Activated naive CD8-positive, alpha-beta T cell (primary cell): ENCODE measurements at regions not wholly inside any gene's neighbourhood (a gene's known extent, or its start where the extent isn't known, plus 50 kb on each side); places are given as distances from the start of the nearest gene placed in this dataset.

Experiments used
- H3K27ac Mint-ChIP-seq: one replicate; pipeline ENCODE4 v1.8.0; 2021; ENCODE audit warnings: mixed read lengths
- H3K27me3 Mint-ChIP-seq: one replicate; pipeline ENCODE4 v1.8.0; 2021; ENCODE audit warnings: mixed read lengths
- H3K36me3 Mint-ChIP-seq: one replicate; pipeline ENCODE4 v1.8.0; 2021; ENCODE audit warnings: mixed read lengths
- H3K4me1 Mint-ChIP-seq: one replicate; pipeline ENCODE4 v1.8.0; 2021; ENCODE audit warnings: low read depth, mixed read lengths
- H3K4me3 Mint-ChIP-seq: one replicate; pipeline ENCODE4 v1.8.0; 2021; ENCODE audit warnings: mild to moderate bottlenecking, mixed read lengths
- H3K9me3 Mint-ChIP-seq: one replicate; pipeline ENCODE4 v1.8.0; 2021; ENCODE audit warnings: low read depth, mixed read lengths

- Mint-ChIP-seq H3K4me3 (no peak overlapping the region), H3K4me1 (no peaks in the 10 kb centered on the region), H3K36me3 (no peaks in the 10 kb centered on the region), H3K27me3 (peaks cover 2% of the 10 kb centered on the region), H3K27ac (no peak overlapping the region), H3K9me3 (no peaks in the 10 kb centered on the region)
These were observed 208.7 kb downstream of the PTPRU start for GRCh38 chr1:29444782-29445729.

- Mint-ChIP-seq H3K4me1 (no peaks in the 10 kb centered on the region), H3K36me3 (no peaks in the 10 kb centered on the region), H3K27me3 (peaks cover 4% of the 10 kb centered on the region), H3K9me3 (no peaks in the 10 kb centered on the region), H3K4me3 (no peak overlapping the region), H3K27ac (no peak overlapping the region)
These were observed 207.9 kb downstream of the PTPRU start for GRCh38 chr1:29444081-29444715.

GRCh38 chr1:29441916-29442668 is 205.8 kb downstream of the PTPRU start:
- Mint-ChIP-seq H3K36me3 (no peaks in the 10 kb centered on the region), H3K27ac (no peak overlapping the region), H3K9me3 (no peaks in the 10 kb centered on the region), H3K4me3 (no peak overlapping the region), H3K4me1 (no peaks in the 10 kb centered on the region), H3K27me3 (peaks cover 8% of the 10 kb centered on the region)

- Mint-ChIP-seq H3K9me3 (no peaks in the 10 kb centered on the region), H3K27ac (no peak overlapping the region), H3K36me3 (no peaks in the 10 kb centered on the region), H3K4me1 (no peaks in the 10 kb centered on the region), H3K4me3 (no peak overlapping the region), H3K27me3 (peaks cover 8% of the 10 kb centered on the region)
These were observed 203.3 kb downstream of the PTPRU start for GRCh38 chr1:29439615-29440014.

DNA sequence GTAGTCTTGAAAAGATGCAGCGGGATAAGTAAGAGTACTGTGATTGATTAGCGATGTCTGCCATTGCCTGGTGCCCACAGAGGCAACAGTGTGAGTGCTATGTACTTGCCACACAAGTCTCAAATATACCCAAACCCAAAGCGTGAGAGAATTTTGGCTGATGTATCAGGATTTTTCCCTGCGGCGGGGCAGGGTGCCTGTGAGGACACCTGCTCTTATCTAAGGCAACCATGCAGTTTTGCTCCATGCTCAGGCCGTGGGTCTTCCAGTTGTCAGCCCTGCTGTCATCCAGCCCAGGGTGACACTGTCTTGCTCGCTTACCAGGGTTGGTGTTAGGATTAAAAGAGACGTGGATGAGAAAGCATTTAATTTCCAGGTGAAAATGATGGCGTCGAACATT is 202.7 kb downstream of the PTPRU start:
- peaks cover 8% of the 10 kb centered on the region for H3K27me3 Mint-ChIP-seq
- H3K27ac Mint-ChIP-seq = no peak overlapping the region
- H3K4me3 Mint-ChIP-seq = no peak overlapping the region
- no peaks in the 10 kb centered on the region for H3K9me3 Mint-ChIP-seq
- no peaks in the 10 kb centered on the region for H3K4me1 Mint-ChIP-seq
- no peaks in the 10 kb centered on the region for H3K36me3 Mint-ChIP-seq

GRCh38 chr1:29437946-29438345 is 201.6 kb downstream of the PTPRU start:
- no peaks in the 10 kb centered on the region for H3K9me3 Mint-ChIP-seq
- peaks cover 8% of the 10 kb centered on the region for H3K27me3 Mint-ChIP-seq
- no peaks in the 10 kb centered on the region for H3K36me3 Mint-ChIP-seq
- H3K4me3 Mint-ChIP-seq = no peak overlapping the region
- H3K27ac Mint-ChIP-seq = no peak overlapping the region
- H3K4me1 Mint-ChIP-seq = no peaks in the 10 kb centered on the region

DNA sequence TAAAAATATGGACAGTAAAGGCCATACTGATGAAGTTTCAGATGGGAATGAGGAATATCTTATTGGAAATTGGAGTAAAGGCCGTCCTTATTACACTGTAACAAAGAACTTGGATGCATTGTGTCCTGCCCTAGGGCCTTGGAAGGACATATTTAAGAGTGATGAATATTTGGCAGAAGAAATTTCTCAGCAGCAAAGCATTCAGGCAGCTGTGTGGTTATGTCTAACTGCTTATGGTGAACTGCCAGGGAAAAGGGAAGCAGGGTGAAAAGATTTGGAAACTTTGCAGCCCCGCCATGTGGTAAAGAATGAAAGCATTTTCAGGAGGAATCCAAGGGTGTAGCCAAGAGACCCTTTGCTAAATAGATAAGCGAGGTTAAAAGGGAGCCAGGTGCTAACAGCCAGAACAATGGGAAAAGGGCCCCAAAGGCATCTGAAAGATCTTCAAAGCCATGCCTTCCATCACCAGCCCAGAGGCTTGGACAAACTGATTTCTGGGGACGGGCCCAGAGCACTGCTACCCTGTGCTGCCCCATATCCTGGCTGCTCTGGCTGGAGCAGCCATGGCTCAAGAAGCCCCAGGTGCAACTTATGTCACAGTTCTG is 200.0 kb downstream of the PTPRU start:
- no peak overlapping the region for H3K27ac Mint-ChIP-seq
- no peaks in the 10 kb centered on the region for H3K4me1 Mint-ChIP-seq
- peaks cover 8% of the 10 kb centered on the region for H3K9me3 Mint-ChIP-seq
- peaks cover 10% of the 10 kb centered on the region for H3K27me3 Mint-ChIP-seq
- no peaks in the 10 kb centered on the region for H3K36me3 Mint-ChIP-seq
- no peak overlapping the region for H3K4me3 Mint-ChIP-seq

DNA sequence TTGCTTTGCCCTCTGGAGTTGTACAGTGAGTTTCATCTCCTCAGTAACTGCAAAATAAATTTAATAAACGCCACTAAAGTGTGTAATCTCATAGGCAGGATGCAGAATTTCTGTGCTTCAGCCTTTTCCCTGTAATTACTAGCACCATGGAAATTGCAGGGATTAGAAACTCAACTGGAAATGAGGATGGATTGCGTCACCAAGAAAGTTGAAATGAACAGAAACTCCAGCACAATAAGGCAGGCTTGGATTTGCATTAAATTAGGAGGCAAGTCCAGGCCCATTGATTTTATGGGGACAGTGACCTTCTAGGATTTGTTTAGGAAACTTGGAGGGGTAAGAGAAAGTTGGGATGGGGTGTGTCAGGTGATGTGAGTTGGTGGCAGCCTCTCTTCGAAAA is 197.5 kb downstream of the PTPRU start:
- Mint-ChIP-seq H3K27me3 (peaks cover 12% of the 10 kb centered on the region), H3K4me1 (no peaks in the 10 kb centered on the region), H3K4me3 (no peak overlapping the region), H3K27ac (no peak overlapping the region), H3K9me3 (peaks cover 15% of the 10 kb centered on the region), H3K36me3 (no peaks in the 10 kb centered on the region)

- Mint-ChIP-seq H3K27ac (no peak overlapping the region), H3K4me3 (no peak overlapping the region), H3K9me3 (peaks cover 15% of the 10 kb centered on the region), H3K4me1 (no peaks in the 10 kb centered on the region), H3K27me3 (peaks cover 17% of the 10 kb centered on the region), H3K36me3 (no peaks in the 10 kb centered on the region)
These were observed 194.8 kb downstream of the PTPRU start for GRCh38 chr1:29431138-29431537.

- peaks cover 20% of the 10 kb centered on the region for H3K27me3 Mint-ChIP-seq
- H3K27ac Mint-ChIP-seq = no peak overlapping the region
- H3K4me1 Mint-ChIP-seq = no peaks in the 10 kb centered on the region
- peaks cover 15% of the 10 kb centered on the region for H3K9me3 Mint-ChIP-seq
- H3K4me3 Mint-ChIP-seq = no peak overlapping the region
- H3K36me3 Mint-ChIP-seq = no peaks in the 10 kb centered on the region
These were observed 193.3 kb downstream of the PTPRU start for GRCh38 chr1:29429656-29430055.

DNA sequence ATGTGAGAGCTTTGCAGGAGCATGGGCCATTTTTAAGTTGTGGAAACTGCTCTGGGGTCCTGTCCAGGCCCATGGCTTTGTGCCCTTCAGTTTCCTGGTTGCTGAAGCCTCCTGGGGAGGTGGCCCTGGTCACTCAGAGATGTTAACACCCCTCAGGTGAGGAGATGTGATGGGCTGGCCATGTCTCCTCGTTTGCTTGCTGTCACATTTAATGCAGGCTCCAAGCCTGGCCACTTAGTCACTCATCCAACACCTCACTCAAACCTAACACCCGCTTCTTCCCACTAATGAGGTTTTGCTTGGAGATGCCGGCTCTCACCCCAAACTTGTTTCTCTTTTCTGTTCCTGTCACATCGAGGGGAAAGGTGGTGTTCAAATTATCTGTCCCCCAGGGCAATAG is 192.7 kb downstream of the PTPRU start:
- H3K36me3 Mint-ChIP-seq = no peaks in the 10 kb centered on the region
- no peak overlapping the region for H3K4me3 Mint-ChIP-seq
- H3K27ac Mint-ChIP-seq = no peak overlapping the region
- H3K27me3 Mint-ChIP-seq = peaks cover 19% of the 10 kb centered on the region
- H3K4me1 Mint-ChIP-seq = no peaks in the 10 kb centered on the region
- H3K9me3 Mint-ChIP-seq = peaks cover 15% of the 10 kb centered on the region

- Mint-ChIP-seq H3K4me1 (no peaks in the 10 kb centered on the region), H3K9me3 (peaks cover 15% of the 10 kb centered on the region), H3K27ac (no peak overlapping the region), H3K4me3 (no peak overlapping the region), H3K36me3 (no peaks in the 10 kb centered on the region), H3K27me3 (peaks cover 23% of the 10 kb centered on the region)
These were observed 191.9 kb downstream of the PTPRU start for GRCh38 chr1:29428280-29428615.

DNA sequence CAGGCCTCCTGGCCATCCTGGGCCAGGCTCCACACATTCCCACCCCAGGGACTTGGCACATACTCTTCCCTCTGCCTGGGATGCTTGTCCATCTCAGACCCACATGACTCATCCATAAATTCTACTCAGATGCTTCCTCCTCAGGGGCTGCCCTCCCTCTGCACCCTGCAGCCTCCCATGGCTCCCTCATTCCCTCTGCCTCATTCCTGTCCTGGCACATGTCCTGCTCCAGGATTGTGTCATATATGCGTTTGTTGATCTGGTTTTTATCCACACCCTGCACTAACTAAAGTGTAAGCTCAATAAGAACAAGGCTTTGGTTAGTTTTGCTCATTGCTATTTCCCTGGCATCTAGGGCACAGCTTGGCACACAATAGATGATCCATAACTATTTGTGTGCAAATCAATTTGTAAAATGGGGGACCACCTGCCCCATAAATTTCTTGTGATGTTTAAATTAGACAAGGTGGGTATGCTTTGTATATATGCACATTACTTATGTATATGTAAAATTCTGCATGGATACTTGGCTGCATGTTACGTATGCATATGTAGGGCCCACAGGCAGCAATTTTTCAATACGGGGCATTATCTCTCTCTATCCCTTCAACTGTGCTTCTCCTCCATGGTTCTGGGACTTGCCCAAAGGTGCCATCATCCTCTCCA is 191.4 kb downstream of the PTPRU start:
- Mint-ChIP-seq H3K9me3 (peaks cover 15% of the 10 kb centered on the region), H3K27ac (no peak overlapping the region), H3K4me3 (no peak overlapping the region), H3K27me3 (peaks cover 24% of the 10 kb centered on the region), H3K4me1 (no peaks in the 10 kb centered on the region), H3K36me3 (no peaks in the 10 kb centered on the region)

- Mint-ChIP-seq H3K27me3 (peaks cover 22% of the 10 kb centered on the region), H3K36me3 (no peaks in the 10 kb centered on the region), H3K4me3 (no peak overlapping the region), H3K27ac (no peak overlapping the region), H3K4me1 (no peaks in the 10 kb centered on the region), H3K9me3 (peaks cover 12% of the 10 kb centered on the region)
These were observed 190.5 kb downstream of the PTPRU start for GRCh38 chr1:29426701-29427279.
